ENCODE measurements at regions not wholly inside any gene's neighbourhood (a gene's known extent, or its start where the extent isn't known, plus 50 kb on each side); places are given as distances from the start of the nearest gene placed in this dataset.

DNA sequence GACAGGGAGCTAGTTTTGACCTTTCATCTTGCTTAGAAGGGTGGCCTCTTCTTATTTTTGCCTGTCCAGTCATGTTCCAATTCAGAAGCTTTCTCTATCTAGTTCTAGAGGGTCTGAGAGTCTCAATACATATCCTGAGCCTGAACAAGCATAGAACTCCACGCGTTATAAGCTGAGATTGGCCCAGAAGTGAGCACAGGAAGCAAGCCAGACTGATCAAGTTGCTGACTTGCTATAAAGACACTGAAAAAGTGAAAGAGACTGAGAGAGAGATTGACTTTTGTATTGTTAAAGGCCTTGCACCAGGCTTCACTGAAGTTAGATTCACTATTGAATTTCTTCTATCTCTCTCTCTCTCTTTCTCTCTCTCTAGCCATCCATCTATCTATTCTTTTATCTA lies 142.7 kb upstream of the DOCK10 start:
- TF ChIP-seq CTCF (conservative IDR thresholded peaks at IDR 0.05), result no peak
- TF ChIP-seq EZH2 (IDR thresholded peaks at IDR 0.05; ENCODE audit: low read depth), result no peak
